ENCODE measurements at regions not wholly inside any gene's neighbourhood (a gene's known extent, or its start where the extent isn't known, plus 50 kb on each side); places are given as distances from the start of the nearest gene placed in this dataset.

DNA sequence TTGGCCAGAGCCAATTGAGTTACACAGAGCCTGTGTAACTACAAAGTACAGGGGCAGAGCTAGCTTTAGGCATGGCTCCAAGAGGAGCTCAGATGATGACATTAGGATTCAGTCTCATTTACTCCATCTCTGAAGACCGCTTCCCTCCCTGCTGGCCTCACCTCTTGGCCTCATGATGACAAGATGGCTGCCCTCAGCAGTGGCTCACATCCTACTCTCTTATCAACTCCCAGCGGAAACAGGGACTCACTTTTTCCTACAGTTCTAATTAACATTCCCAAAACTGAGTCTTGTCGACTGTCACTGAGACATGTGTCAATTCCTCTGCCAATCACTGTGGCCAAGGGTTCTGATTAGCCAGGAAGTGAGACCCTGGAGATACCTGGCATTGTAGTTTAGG lies 59.4 kb upstream of the ECE1 start:
- TF ChIP-seq, protein P1, sequence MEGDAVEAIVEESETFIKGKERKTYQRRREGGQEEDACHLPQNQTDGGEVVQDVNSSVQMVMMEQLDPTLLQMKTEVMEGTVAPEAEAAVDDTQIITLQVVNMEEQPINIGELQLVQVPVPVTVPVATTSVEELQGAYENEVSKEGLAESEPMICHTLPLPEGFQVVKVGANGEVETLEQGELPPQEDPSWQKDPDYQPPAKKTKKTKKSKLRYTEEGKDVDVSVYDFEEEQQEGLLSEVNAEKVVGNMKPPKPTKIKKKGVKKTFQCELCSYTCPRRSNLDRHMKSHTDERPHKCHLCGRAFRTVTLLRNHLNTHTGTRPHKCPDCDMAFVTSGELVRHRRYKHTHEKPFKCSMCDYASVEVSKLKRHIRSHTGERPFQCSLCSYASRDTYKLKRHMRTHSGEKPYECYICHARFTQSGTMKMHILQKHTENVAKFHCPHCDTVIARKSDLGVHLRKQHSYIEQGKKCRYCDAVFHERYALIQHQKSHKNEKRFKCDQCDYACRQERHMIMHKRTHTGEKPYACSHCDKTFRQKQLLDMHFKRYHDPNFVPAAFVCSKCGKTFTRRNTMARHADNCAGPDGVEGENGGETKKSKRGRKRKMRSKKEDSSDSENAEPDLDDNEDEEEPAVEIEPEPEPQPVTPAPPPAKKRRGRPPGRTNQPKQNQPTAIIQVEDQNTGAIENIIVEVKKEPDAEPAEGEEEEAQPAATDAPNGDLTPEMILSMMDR (conservative IDR thresholded peaks at IDR 0.05; ENCODE audit: low read depth, low read length), result no peak
- TF ChIP-seq EZH2phosphoT487 (IDR thresholded peaks at IDR 0.05; ENCODE audit: borderline replicate concordance, low read length) (no peak), EZH2 (IDR thresholded peaks at IDR 0.05; ENCODE audit: low read length, unreplicated experiment) (no peak)
